Stimulated activated CD8-positive, alpha-beta memory T cell treated with anti-CD3 and anti-CD28 coated beads, Interleukin-12 subunit alpha, Interleukin-12 subunit beta, amount 100 ng/mL, for 4 hours (primary cell): ENCODE measurements at regions not wholly inside any gene's neighbourhood (a gene's known extent, or its start where the extent isn't known, plus 50 kb on each side); places are given as distances from the start of the nearest gene placed in this dataset.

Source experiments
- DNase-seq: peaks from one replicate; pipeline ENCODE4 v3.0.0-alpha.2; 2020; ENCODE audit warnings: low read depth

- DNase-seq = no peak
These were observed 879.7 kb downstream of the QKI start for GRCh38 chr6:164294047-164294784.

DNA sequence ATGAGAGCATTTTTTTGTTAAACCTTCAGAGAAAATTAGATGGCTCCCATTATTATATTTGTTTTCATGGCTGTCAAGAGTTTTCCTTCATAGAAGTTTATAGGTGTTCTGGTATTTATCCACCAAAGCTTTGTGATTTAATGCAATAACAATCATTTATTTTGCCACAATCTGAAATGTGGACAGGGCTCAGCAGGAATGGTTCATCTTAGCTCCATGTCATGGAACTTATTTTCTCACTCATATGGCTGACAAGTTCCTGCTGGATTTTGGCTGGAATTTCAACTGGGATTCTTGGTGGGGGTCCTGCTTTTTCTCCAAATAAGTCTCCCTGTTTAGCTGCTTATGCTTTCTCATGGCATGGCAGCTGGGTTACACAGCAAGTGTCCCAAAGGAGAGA is 876.7 kb downstream of the QKI start:
- no peak for DNase-seq

GRCh38 chr6:164290101-164290500 is 875.6 kb downstream of the QKI start:
- DNase-seq = no peak

GRCh38 chr6:164286011-164286410 is 871.5 kb downstream of the QKI start:
- no peak for DNase-seq

- DNase-seq = no peak
These were observed 869.1 kb downstream of the QKI start for GRCh38 chr6:164283574-164283973.

GRCh38 chr6:164276211-164276610 is 861.7 kb downstream of the QKI start:
- DNase-seq = no peak

- no peak for DNase-seq
These were observed 861.3 kb downstream of the QKI start for GRCh38 chr6:164275773-164276172.

DNA sequence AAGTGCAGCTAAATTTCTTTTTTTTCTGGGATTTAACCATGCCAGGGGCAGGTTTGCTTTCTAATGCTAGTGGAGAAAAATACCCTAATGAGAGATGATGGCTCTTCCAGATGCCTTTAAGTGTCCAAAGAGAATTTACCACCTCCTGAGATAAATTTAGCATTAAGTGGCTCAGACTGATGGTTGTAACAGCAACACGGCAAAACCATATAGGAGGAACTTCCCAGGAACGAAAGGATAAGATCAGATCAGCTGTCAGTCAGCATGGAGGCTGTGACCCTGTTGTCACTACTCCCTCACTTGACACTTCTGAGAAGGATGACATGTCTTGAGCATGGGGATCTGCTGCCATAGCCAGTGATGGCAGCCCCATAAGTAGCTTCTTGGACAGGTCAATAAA is 860.0 kb downstream of the QKI start:
- no peak for DNase-seq

DNA sequence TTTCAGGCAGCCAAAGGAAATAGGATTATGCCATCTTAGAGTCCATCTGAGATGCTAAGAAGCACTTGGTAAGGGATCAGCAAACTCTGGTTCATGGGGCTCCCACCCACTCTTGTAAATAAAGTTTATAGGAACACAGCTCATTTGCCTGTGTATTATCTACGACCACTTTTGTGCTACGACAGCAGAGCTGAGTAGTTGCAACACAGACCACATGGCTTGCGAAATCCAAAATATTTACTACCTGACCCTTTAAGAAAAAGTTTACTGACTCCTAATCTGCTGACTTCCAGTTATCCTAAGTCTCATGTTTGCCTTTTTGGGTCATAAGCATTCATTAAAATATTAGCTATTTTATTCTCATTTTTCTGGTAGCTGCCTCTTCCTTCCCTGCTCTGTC is 859.0 kb downstream of the QKI start:
- no peak for DNase-seq

- DNase-seq = no peak
These were observed 852.3 kb downstream of the QKI start for GRCh38 chr6:164266851-164267250.

- no peak for DNase-seq
These were observed 847.8 kb downstream of the QKI start for GRCh38 chr6:164262348-164262747.

DNA sequence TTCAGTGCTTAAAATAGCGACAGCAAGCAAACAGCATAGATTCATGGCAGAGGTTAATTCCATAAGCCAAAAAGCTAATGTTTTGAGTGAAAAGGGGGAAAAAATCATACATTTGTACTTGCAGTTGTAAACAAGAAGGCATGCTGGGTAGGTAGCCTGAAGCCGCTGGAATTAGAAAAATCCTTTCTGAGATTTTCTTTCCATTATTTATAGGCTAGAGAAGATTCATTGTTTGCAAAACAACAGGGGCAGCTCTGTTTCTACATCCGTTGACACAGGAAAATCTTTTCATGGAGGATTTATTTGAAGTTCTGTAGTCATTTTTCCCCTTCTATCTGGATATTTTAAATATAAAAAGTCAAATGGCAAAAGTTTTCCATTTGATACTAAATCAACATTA is 843.9 kb downstream of the QKI start:
- DNase-seq = no peak

- no peak for DNase-seq
These were observed 838.4 kb downstream of the QKI start for GRCh38 chr6:164252948-164253347.

DNA sequence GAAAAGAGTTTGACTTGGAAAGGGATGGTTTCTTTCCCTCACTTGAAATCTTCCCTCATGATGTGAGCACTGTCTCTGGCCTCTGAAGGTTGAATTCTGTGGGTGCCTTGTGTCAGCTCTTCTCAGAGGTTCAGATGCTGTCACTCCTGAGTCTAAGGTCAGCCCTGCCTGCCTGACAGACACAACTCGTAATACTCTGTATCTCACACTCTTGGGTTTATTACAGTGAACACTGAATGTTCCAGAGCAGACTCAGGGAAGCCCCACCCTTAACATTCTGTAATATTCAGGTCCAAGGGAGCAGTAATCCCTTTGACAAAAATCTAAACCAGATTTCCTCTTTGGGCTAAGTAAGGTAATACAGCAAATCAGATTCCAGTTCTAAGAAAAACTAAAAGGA is 837.8 kb downstream of the QKI start:
- DNase-seq = no peak

GRCh38 chr6:164247106-164247505 is 832.6 kb downstream of the QKI start:
- DNase-seq = no peak

DNA sequence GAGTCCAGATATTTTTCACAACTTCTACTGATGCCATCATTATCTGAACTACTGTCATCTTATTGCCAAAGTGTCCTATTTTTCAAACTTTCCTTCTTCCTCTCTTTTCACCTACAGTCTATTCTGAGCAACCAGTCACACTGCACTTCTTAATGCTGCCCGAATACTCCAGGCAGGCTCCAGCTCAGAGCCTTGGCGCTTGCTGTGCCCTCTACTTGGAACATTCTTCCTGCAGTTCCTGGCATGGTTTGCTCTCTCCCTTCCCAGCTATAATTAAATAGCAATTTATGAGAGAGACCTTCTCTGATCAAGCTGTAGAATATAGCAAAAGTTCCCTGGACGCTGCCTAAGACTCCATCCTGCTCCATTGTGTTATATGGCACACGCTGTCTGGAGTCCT is 831.6 kb downstream of the QKI start:
- no peak for DNase-seq

DNA sequence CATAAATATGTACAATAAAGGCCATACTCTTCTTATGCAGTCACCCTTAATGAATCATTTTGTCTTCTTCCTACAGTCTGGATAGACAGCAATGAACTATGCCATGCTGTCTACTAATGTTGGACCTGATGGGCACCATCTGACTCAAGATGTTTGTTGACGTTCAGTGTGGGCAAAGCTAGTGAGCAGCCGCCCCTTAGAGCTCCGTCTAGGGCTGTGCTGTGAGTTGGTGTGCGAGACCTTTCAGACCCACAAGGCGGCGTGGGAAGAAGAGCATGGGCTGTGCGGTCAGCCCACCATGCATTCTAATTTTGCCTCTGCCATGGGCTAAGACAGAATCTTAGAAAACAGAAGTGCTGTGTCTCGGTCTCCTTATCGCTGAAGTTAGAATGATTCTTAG is 829.4 kb downstream of the QKI start:
- no peak for DNase-seq

GRCh38 chr6:164243012-164243610 is 828.6 kb downstream of the QKI start:
- no peak for DNase-seq

GRCh38 chr6:164230804-164231203 is 816.3 kb downstream of the QKI start:
- DNase-seq = no peak

- no peak for DNase-seq
These were observed 815.7 kb downstream of the QKI start for GRCh38 chr6:164230259-164230658.

DNA sequence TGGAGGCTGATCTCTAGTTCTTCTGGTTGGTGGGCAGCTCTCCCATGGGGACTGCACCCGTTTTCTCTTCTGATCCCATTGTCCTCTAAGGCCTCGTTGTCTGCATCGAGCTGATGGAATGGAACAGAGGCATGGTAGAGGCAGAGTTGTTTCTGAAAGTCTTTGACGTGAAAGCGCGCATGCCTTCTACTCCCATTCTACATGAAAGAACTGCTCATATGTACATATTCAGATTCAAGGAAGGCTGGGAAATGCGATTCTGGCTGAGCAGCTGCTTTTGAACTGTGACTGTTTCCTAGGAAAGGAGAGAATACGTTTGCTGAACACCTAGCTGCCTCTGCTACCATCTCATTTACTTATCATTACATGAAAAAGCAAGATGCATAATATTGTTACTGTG is 815.2 kb downstream of the QKI start:
- no peak for DNase-seq

DNA sequence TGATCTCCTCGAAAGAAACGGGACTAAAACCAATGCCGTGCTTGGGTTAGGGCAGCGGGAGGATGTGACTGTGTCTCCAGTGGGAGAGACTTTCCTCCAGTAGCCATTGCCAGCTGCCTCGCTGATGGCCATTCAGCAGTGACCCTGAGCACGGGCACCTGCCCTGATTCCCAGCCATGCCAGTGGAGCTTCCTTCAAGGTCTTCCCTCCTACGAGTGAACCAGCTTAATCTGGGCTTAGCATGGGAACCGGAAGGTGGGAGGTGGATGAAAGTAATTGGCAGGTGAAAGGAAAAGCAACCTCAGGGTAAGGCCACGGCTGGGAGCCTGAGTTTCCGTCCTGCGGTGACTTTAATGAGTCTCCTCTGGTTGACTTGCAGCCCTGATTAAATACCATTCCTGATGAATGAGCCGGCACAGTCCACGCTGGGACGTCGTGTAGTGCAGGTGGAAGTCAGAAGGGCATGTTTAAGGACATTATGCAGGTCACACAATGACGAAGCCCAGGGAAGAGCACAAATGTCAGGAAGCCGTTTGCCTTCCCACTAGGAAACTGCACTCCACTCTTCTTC is 813.5 kb downstream of the QKI start:
- no peak for DNase-seq

DNA sequence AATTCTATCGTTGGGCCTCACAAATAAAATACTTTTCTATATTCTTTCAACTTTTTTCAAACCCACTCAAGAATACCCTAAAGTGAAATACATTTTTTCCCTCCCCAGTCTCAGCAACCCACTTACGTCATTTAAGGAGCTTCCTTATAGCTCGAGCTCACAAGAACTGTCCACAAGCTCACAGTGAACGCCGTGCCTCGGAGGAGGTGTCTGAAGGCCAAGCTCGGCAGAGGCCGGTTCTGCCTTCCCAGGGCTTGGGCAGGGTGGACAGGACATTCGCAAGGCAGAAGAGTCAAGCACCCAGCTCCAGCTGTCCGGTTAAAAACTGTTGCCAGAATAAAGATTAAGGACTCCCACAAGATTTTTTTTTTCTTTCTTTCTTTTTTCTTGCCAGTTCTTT is 802.3 kb downstream of the QKI start:
- DNase-seq = no peak

- no peak for DNase-seq
These were observed 801.9 kb downstream of the QKI start for GRCh38 chr6:164216368-164216767.
